HL-60 (cell line): ENCODE measurements at regions not wholly inside any gene's neighbourhood (a gene's known extent, or its start where the extent isn't known, plus 50 kb on each side); places are given as distances from the start of the nearest gene placed in this dataset.

ENCODE experiments used
- GABPA ChIP-seq: IDR thresholded peaks from 2 replicates; pipeline ENCODE4 v1.6.1; 2012; ENCODE audit warnings: low read depth
- POLR2AphosphoS5 ChIP-seq: IDR thresholded peaks from 2 replicates; pipeline ENCODE4 v1.6.1; 2012; ENCODE audit warnings: low read depth
- REST ChIP-seq: IDR thresholded peaks from 2 replicates; pipeline ENCODE4 v1.6.1; 2012; ENCODE audit warnings: low read depth; ENCODE audit not compliant: insufficient replicate concordance
- TF ChIP-seq, protein P1 (sequence below): IDR thresholded peaks from one replicate; pipeline ENCODE4 v1.5.1; 2011; ENCODE audit warnings: low read length, control low read depth, inconsistent platforms; ENCODE audit not compliant: insufficient read depth

GRCh38 chr11:93279851-93280347 lies 50.6 kb upstream of the DEUP1 start:
- TF ChIP-seq REST = no peak
- no peak for TF ChIP-seq POLR2AphosphoS5
- TF ChIP-seq, protein P1, sequence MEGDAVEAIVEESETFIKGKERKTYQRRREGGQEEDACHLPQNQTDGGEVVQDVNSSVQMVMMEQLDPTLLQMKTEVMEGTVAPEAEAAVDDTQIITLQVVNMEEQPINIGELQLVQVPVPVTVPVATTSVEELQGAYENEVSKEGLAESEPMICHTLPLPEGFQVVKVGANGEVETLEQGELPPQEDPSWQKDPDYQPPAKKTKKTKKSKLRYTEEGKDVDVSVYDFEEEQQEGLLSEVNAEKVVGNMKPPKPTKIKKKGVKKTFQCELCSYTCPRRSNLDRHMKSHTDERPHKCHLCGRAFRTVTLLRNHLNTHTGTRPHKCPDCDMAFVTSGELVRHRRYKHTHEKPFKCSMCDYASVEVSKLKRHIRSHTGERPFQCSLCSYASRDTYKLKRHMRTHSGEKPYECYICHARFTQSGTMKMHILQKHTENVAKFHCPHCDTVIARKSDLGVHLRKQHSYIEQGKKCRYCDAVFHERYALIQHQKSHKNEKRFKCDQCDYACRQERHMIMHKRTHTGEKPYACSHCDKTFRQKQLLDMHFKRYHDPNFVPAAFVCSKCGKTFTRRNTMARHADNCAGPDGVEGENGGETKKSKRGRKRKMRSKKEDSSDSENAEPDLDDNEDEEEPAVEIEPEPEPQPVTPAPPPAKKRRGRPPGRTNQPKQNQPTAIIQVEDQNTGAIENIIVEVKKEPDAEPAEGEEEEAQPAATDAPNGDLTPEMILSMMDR = no peak
- no peak for TF ChIP-seq GABPA
